CD4-positive, alpha-beta memory T cell (primary cell): ENCODE measurements at regions not wholly inside any gene's neighbourhood (a gene's known extent, or its start where the extent isn't known, plus 50 kb on each side); places are given as distances from the start of the nearest gene placed in this dataset.
A peak's percentile ranks its signal among the peaks of the same experiment; 100 is the strongest.

Experiments used
- CTCF ChIA-PET: fragments of 350-600 bp; sonication (Branson Sonifier 250); formaldehyde crosslinking; loops from one replicate; lab custom pipeline; 2021; ENCODE audit warnings: inconsistent platforms; ENCODE audit not compliant: partially characterized antibody; lab: Charles Lee
- POLR2A ChIA-PET: fragments of 350-600 bp; sonication (Branson Sonifier 250); formaldehyde crosslinking; loops from one replicate; lab custom pipeline; 2021; ENCODE audit not compliant: partially characterized antibody; lab: Charles Lee
- DNase-seq, 5 donors: peaks; one replicate each; pipeline versions ENCODE4 v3.0.0 to v3.0.0-alpha.2; 2020 to 2022; ENCODE audit warnings: mixed read lengths in 1 of 5
- H3K27ac ChIP-seq: one replicate; pipeline ENCODE4 v1.7.0; 2013; ENCODE audit warnings: low read depth, low read length
- H3K27me3 ChIP-seq: 2 replicates; pipeline ENCODE4 v1.7.0; 2013; ENCODE audit warnings: mild to moderate bottlenecking, low read length, moderate library complexity; ENCODE audit not compliant: insufficient read depth
- H3K36me3 ChIP-seq: 2 replicates; pipeline ENCODE4 v1.7.0; 2013; ENCODE audit warnings: mild to moderate bottlenecking, low read length, moderate library complexity; ENCODE audit not compliant: insufficient read depth
- H3K4me1 ChIP-seq: 2 replicates; pipeline ENCODE4 v1.7.0; 2013; ENCODE audit warnings: mild to moderate bottlenecking, low read length, moderate library complexity; ENCODE audit not compliant: insufficient read depth
- H3K4me3 ChIP-seq, 2 donors: one replicate each; pipeline ENCODE4 v1.7.0; 2013; ENCODE audit warnings: low read length in 2 of 2, mild to moderate bottlenecking in 1 of 2
- H3K9me3 ChIP-seq, 2 donors: one replicate each; pipeline ENCODE4 v1.7.0; 2013; ENCODE audit warnings: low read length in 2 of 2, control low read depth in 1 of 2; ENCODE audit not compliant: control insufficient read depth in 1 of 2
- H3K27ac Mint-ChIP-seq, 7 donors: one replicate each; pipeline ENCODE4 v1.8.0; 2020 to 2021; ENCODE audit warnings: mixed read lengths in 7 of 7, mild to moderate bottlenecking in 6 of 7, inconsistent platforms in 3 of 7, moderate library complexity in 3 of 7
- H3K27me3 Mint-ChIP-seq, 2 donors: one replicate each; pipeline ENCODE4 v1.8.0; 2020 to 2021; ENCODE audit warnings: mixed read lengths in 2 of 2
- H3K36me3 Mint-ChIP-seq, 2 donors: one replicate each; pipeline ENCODE4 v1.8.0; 2020 to 2021; ENCODE audit warnings: mixed read lengths in 2 of 2, inconsistent platforms in 1 of 2, mild to moderate bottlenecking in 1 of 2
- H3K4me1 Mint-ChIP-seq, 4 donors: one replicate each; pipeline ENCODE4 v1.8.0; 2020 to 2021; ENCODE audit warnings: mixed read lengths in 4 of 4, mild to moderate bottlenecking in 1 of 4
- H3K4me3 Mint-ChIP-seq, 8 donors: one replicate each; pipeline ENCODE4 v1.8.0; 2020 to 2021; ENCODE audit warnings: mixed read lengths in 8 of 8, mild to moderate bottlenecking in 7 of 8, moderate library complexity in 6 of 8, inconsistent platforms in 3 of 8
- H3K9me3 Mint-ChIP-seq, 8 donors: one replicate each; pipeline ENCODE4 v1.8.0; 2020 to 2021; ENCODE audit warnings: mixed read lengths in 8 of 8, mild to moderate bottlenecking in 5 of 8, inconsistent platforms in 3 of 8, moderate library complexity in 1 of 8
- intact Hi-C: fragments of 100-400 bp; cut with micrococcal nuclease; formaldehyde crosslinking; loops from one replicate; pipeline ENCODE4 v1.15.1; 2023

GRCh38 chr2:43164686-43165085 lies 61.7 kb downstream of the ZFP36L2 start:
- Mint-ChIP-seq H3K36me3 (peaks cover 0 to 4% of the 10 kb centered on the region in 2 donors), H3K27ac (peak overlapping the region in 5 of 7 donors; percentile 39 to 99 (median 72)), H3K4me3 (peak overlapping the region in 3 of 8 donors; percentile 3 to 41 (median 24)), H3K27me3 (no peaks in the 10 kb centered on the region), H3K9me3 (peaks cover 0 to 4% (median 0%) of the 10 kb centered on the region in 8 donors), H3K4me1 (peaks cover 37 to 82% (median 63%) of the 10 kb centered on the region in 4 donors)
- intact Hi-C loops: no loop called here
- H3K27ac ChIP-seq: no peak overlapping the region
- H3K36me3 ChIP-seq: no peaks in the 10 kb centered on the region
- peaks cover 80% of the 10 kb centered on the region for H3K4me1 ChIP-seq
- no peak overlapping the region for H3K4me3 ChIP-seq
- no peaks in the 10 kb centered on the region for H3K27me3 ChIP-seq
- H3K9me3 ChIP-seq: no peaks in the 10 kb centered on the region
- CTCF ChIA-PET: interaction anchor here (0.8 to 17.7 kb wide), 6 partner anchors 10 to 65 kb away, joined by 3 to 319 read pairs (median 3); no protein-coding TSS in a partner anchor
- POLR2A ChIA-PET: interaction anchor here (7.7 to 65.0 kb wide), 3 partner anchors 10 to 44 kb away, joined by 69 to 6960 read pairs (median 1220); partner anchors contain the start of gene ZFP36L2
- DNase-seq: no peak

- H3K27ac Mint-ChIP-seq: peak overlapping the region; percentile 3 to 99 (median 79)
- no peak overlapping the region for H3K4me3 ChIP-seq
- H3K9me3 Mint-ChIP-seq: peaks cover 0 to 3% (median 0%) of the 10 kb centered on the region in 8 donors
Observed at GRCh38 chr2:43163584-43164270, 62.7 kb downstream of the ZFP36L2 start.

DNA sequence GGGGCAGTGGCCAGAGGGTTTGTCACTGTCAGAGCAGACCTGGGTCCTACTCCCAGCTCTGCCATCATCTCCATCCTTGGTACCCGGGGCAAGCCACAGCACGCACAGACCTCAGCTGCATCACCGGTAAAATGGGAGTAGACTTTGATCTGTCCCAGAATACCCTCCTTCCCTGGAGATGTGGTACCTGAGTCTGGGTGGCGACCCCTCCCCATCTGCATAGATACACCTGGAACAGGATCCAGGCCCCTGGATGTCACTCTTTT lies 64.0 kb downstream of the ZFP36L2 start:
- H3K36me3 ChIP-seq: no peaks in the 10 kb centered on the region
- peaks cover 0 to 2% (median 0%) of the 10 kb centered on the region in 8 donors for H3K9me3 Mint-ChIP-seq
- H3K27ac Mint-ChIP-seq: peak overlapping the region; percentile 42 to 99 (median 91)
- H3K27me3 Mint-ChIP-seq: no peaks in the 10 kb centered on the region
- H3K9me3 ChIP-seq: no peaks in the 10 kb centered on the region
- intact Hi-C loops: no loop called here
- no peak for DNase-seq
- no peaks in the 10 kb centered on the region for H3K27me3 ChIP-seq
- peaks cover 82% of the 10 kb centered on the region for H3K4me1 ChIP-seq
- ChIA-PET POLR2A (interaction anchor here (0.9 to 65.0 kb wide), 6 partner anchors 7 to 46 kb away, joined by 3 to 6960 read pairs (median 72); partner anchors contain the start of gene ZFP36L2), CTCF (interaction anchor here (1.6 to 3.9 kb wide), 3 partner anchors 22 to 67 kb away, joined by 5 to 15 read pairs (median 7); no protein-coding TSS in a partner anchor)
- peak overlapping the region; percentile 84 for H3K27ac ChIP-seq
- H3K36me3 Mint-ChIP-seq: peaks cover 0 to 4% of the 10 kb centered on the region in 2 donors
- H3K4me3 ChIP-seq: no peak overlapping the region
- H3K4me3 Mint-ChIP-seq: no peak overlapping the region
- H3K4me1 Mint-ChIP-seq: peaks cover 36 to 82% (median 62%) of the 10 kb centered on the region in 4 donors

More at GRCh38 chr2:43163584-43164270, 62.7 kb downstream of the ZFP36L2 start:
- ChIA-PET POLR2A (interaction anchor here (0.6 to 65.0 kb wide), 5 partner anchors 11 to 992 kb away, joined by 3 to 6960 read pairs (median 69); partner anchors contain the start of gene ZFP36L2), CTCF (interaction anchor here (0.8 to 17.7 kb wide), 10 partner anchors 14 to 65 kb away, joined by 3 to 319 read pairs (median 4); no protein-coding TSS in a partner anchor)
- no peak for DNase-seq
- Histone ChIP-seq H3K9me3 (no peaks in the 10 kb centered on the region), H3K27ac (no peak overlapping the region), H3K36me3 (no peaks in the 10 kb centered on the region), H3K27me3 (no peaks in the 10 kb centered on the region), H3K4me1 (peaks cover 80% of the 10 kb centered on the region)
- intact Hi-C loops: no loop called here
- peak overlapping the region in 2 of 8 donors; percentile 13 to 22 for H3K4me3 Mint-ChIP-seq
- peaks cover 35 to 82% (median 62%) of the 10 kb centered on the region in 4 donors for H3K4me1 Mint-ChIP-seq
- H3K27me3 Mint-ChIP-seq: no peaks in the 10 kb centered on the region
- H3K36me3 Mint-ChIP-seq: peaks cover 0 to 3% of the 10 kb centered on the region in 2 donors

GRCh38 chr2:43161650-43162510 lies 64.5 kb downstream of the ZFP36L2 start:
- H3K27me3 Mint-ChIP-seq: no peaks in the 10 kb centered on the region
- peak overlapping the region; percentile 84 for H3K27ac ChIP-seq
- peaks cover 38 to 88% (median 61%) of the 10 kb centered on the region in 4 donors for H3K4me1 Mint-ChIP-seq

GRCh38 chr2:43160778-43161177 lies 65.6 kb downstream of the ZFP36L2 start:
- Mint-ChIP-seq H3K4me3 (peak overlapping the region in 4 of 8 donors; percentile 7 to 82 (median 40)), H3K9me3 (peaks cover 0 to 2% (median 0%) of the 10 kb centered on the region in 8 donors), H3K27ac (peak overlapping the region; percentile 97 to 99 (median 99)), H3K27me3 (no peaks in the 10 kb centered on the region), H3K4me1 (peaks cover 38 to 93% (median 64%) of the 10 kb centered on the region in 4 donors), H3K36me3 (peaks cover 0 to 4% of the 10 kb centered on the region in 2 donors)
- no peak for DNase-seq
- Histone ChIP-seq H3K27ac (peak overlapping the region; percentile 84), H3K27me3 (no peaks in the 10 kb centered on the region), H3K9me3 (no peaks in the 10 kb centered on the region), H3K36me3 (no peaks in the 10 kb centered on the region), H3K4me1 (peaks cover 85% of the 10 kb centered on the region), H3K4me3 (no peak overlapping the region)
- CTCF ChIA-PET: interaction anchor here (0.8 to 3.9 kb wide), 9 partner anchors 10 to 324 kb away, joined by 3 to 28 read pairs (median 4); no protein-coding TSS in a partner anchor
- intact Hi-C loops: no loop called here
- POLR2A ChIA-PET: interaction anchor here (1.6 to 65.0 kb wide), 5 partner anchors 9 to 48 kb away, joined by 4 to 6960 read pairs (median 75); partner anchors contain the start of gene ZFP36L2

More at GRCh38 chr2:43161650-43162510, 64.5 kb downstream of the ZFP36L2 start:
- peaks cover 87% of the 10 kb centered on the region for H3K4me1 ChIP-seq
- CTCF ChIA-PET: interaction anchor here (0.6 to 3.9 kb wide), 9 partner anchors 8 to 323 kb away, joined by 3 to 28 read pairs (median 5); no protein-coding TSS in a partner anchor
- H3K36me3 ChIP-seq: no peaks in the 10 kb centered on the region
- Mint-ChIP-seq H3K36me3 (peaks cover 0 to 4% of the 10 kb centered on the region in 2 donors), H3K9me3 (peaks cover 0 to 2% (median 0%) of the 10 kb centered on the region in 8 donors), H3K27ac (peak overlapping the region; percentile 91 to 99 (median 94)), H3K4me3 (peak overlapping the region in 7 of 8 donors; percentile 14 to 75 (median 57))
- POLR2A ChIA-PET: interaction anchor here (0.9 to 65.0 kb wide), 7 partner anchors 8 to 47 kb away, joined by 3 to 6960 read pairs (median 69); partner anchors contain the start of gene ZFP36L2
- DNase-seq: no peak
- no peak overlapping the region for H3K4me3 ChIP-seq
- no peaks in the 10 kb centered on the region for H3K27me3 ChIP-seq
- intact Hi-C loops: no loop called here
- H3K9me3 ChIP-seq: no peaks in the 10 kb centered on the region

DNA sequence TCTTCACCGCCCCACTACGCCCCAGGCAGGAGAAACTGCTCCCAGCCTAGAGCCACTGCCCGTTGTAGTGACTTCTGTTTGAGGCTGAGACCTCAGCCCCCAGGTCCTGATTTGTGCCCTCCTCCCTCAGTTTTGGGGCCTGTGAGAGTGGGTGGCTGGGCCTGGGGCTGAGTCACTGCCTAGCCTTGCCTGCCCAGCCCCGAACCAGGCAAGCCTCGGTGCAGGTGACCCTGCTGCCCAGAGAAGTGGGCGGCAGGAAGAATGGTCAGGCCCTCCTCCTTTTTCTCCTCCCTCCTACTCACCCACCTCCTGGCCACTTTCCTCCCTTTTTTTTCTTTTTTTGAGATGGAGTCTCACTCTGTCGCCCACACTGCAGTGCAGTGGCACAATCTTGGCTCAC lies 66.6 kb downstream of the ZFP36L2 start:
- intact Hi-C loops: loop anchor here (1.0 kb wide), 2 partner anchors 15 to 60 kb away; no protein-coding TSS in a partner anchor
- H3K4me3 ChIP-seq: peak overlapping the region in 1 of 2 donors; percentile 40
- Mint-ChIP-seq H3K4me3 (peak overlapping the region; percentile 51 to 87 (median 79)), H3K4me1 (peaks cover 39 to 93% (median 66%) of the 10 kb centered on the region in 4 donors), H3K27ac (peak overlapping the region; percentile 97 to 99 (median 99)), H3K9me3 (peaks cover 0 to 2% (median 0%) of the 10 kb centered on the region in 8 donors), H3K36me3 (peaks cover 0 to 4% of the 10 kb centered on the region in 2 donors), H3K27me3 (no peaks in the 10 kb centered on the region)
- DNase-seq: no peak
- CTCF ChIA-PET: interaction anchor here (0.9 to 3.9 kb wide), 6 partner anchors 9 to 69 kb away, joined by 4 to 28 read pairs (median 7); no protein-coding TSS in a partner anchor
- no peaks in the 10 kb centered on the region for H3K9me3 ChIP-seq
- peak overlapping the region; percentile 84 for H3K27ac ChIP-seq
- POLR2A ChIA-PET: interaction anchor here (6.0 to 65.0 kb wide), 4 partner anchors 10 to 49 kb away, joined by 69 to 6960 read pairs (median 648); partner anchors contain the start of gene ZFP36L2
- H3K4me1 ChIP-seq: peaks cover 77% of the 10 kb centered on the region
- no peaks in the 10 kb centered on the region for H3K27me3 ChIP-seq
- H3K36me3 ChIP-seq: no peaks in the 10 kb centered on the region
